Astrocyte (in vitro differentiated cells and primary cell): ENCODE measurements at regions not wholly inside any gene's neighbourhood (a gene's known extent, or its start where the extent isn't known, plus 50 kb on each side); places are given as distances from the start of the nearest gene placed in this dataset.

Experiments
- EZH2 ChIP-seq: IDR thresholded peaks from 2 replicates; pipeline ENCODE4 v1.6.1; 2012; ENCODE audit warnings: mild to moderate bottlenecking, low read length, inconsistent platforms; ENCODE audit not compliant: insufficient read depth
- TF ChIP-seq, protein P1 (sequence below): IDR thresholded peaks from 2 replicates; pipeline ENCODE4 v1.5.1; 2011; ENCODE audit warnings: low read depth, mild to moderate bottlenecking, inconsistent platforms, low read length, moderate library complexity; ENCODE audit not compliant: insufficient read depth

GRCh38 chr7:79936281-79936983 is 198.2 kb upstream of the GNAI1 start:
- TF ChIP-seq, protein P1, sequence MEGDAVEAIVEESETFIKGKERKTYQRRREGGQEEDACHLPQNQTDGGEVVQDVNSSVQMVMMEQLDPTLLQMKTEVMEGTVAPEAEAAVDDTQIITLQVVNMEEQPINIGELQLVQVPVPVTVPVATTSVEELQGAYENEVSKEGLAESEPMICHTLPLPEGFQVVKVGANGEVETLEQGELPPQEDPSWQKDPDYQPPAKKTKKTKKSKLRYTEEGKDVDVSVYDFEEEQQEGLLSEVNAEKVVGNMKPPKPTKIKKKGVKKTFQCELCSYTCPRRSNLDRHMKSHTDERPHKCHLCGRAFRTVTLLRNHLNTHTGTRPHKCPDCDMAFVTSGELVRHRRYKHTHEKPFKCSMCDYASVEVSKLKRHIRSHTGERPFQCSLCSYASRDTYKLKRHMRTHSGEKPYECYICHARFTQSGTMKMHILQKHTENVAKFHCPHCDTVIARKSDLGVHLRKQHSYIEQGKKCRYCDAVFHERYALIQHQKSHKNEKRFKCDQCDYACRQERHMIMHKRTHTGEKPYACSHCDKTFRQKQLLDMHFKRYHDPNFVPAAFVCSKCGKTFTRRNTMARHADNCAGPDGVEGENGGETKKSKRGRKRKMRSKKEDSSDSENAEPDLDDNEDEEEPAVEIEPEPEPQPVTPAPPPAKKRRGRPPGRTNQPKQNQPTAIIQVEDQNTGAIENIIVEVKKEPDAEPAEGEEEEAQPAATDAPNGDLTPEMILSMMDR = no peak
- no peak for TF ChIP-seq EZH2
